22Rv1 (cell line): ENCODE measurements at regions not wholly inside any gene's neighbourhood (a gene's known extent, or its start where the extent isn't known, plus 50 kb on each side); places are given as distances from the start of the nearest gene placed in this dataset.

Source experiments
- H3K27ac ChIP-seq: fragments of 450-650 bp; 2 replicates; pipeline ENCODE4 v1.5.1; 2017
- ZFX ChIP-seq: fragments of 450-650 bp; IDR thresholded peaks from 2 replicates; pipeline ENCODE4 v1.6.1; 2017; ENCODE audit warnings: antibody characterized with exemption, borderline replicate concordance
- TF ChIP-seq, protein P1 (sequence below): fragments of 450-650 bp; IDR thresholded peaks from 2 replicates; pipeline ENCODE4 v1.5.1; 2017; ENCODE audit warnings: mild to moderate bottlenecking

DNA sequence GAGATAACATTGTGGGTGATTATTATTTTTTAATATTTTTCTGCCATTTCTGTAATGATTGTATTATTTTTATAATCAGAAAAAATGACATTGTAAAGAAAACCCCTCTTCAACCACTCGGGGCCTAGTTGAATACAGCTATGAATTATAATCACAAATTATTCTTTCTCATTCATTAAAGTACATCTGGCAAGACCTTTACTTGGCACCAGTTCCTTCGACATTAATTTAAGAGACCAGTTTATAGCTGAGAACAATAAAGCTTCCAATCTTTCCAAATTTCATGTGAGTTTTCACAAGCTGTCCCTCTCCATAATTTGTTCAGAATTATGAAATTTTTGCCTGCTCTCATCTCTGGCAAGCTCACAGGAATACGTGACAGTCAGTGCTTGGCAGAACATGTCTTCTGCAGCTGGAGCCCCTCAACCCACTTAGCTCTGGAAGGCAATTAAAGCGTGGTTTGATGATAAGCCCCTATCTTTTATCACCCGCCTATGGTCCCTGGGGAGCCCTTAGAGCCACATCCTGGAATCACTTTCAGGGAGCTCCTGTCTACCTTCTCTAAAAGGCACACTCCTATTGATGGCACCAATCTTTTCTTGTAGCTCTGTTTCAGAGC is 201.8 kb upstream of the PRNP start:
- no peak overlapping the region for H3K27ac ChIP-seq
- no peak for TF ChIP-seq ZFX
- TF ChIP-seq, protein P1, sequence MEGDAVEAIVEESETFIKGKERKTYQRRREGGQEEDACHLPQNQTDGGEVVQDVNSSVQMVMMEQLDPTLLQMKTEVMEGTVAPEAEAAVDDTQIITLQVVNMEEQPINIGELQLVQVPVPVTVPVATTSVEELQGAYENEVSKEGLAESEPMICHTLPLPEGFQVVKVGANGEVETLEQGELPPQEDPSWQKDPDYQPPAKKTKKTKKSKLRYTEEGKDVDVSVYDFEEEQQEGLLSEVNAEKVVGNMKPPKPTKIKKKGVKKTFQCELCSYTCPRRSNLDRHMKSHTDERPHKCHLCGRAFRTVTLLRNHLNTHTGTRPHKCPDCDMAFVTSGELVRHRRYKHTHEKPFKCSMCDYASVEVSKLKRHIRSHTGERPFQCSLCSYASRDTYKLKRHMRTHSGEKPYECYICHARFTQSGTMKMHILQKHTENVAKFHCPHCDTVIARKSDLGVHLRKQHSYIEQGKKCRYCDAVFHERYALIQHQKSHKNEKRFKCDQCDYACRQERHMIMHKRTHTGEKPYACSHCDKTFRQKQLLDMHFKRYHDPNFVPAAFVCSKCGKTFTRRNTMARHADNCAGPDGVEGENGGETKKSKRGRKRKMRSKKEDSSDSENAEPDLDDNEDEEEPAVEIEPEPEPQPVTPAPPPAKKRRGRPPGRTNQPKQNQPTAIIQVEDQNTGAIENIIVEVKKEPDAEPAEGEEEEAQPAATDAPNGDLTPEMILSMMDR, result no peak

DNA sequence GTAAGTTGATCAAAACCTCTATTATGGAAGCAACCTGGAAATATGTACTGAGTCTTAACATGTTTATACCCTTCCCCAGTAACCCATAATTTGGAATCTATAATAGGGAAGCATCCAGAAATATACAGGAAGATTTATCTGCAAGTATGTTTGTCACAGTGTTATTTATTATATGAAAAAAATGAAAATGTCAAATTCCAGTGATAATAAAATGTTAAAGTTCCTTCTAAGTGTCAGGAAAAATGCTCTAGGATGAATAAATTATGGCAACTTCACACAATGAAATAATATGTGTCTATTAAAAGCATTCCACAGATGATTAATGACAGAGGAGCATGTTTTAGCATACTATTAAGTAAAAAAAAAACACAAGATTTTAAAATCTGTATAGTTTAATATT is 202.3 kb upstream of the PRNP start:
- H3K27ac ChIP-seq, result no peak overlapping the region
- TF ChIP-seq ZFX, result no peak
- TF ChIP-seq, protein P1, result no peak

DNA sequence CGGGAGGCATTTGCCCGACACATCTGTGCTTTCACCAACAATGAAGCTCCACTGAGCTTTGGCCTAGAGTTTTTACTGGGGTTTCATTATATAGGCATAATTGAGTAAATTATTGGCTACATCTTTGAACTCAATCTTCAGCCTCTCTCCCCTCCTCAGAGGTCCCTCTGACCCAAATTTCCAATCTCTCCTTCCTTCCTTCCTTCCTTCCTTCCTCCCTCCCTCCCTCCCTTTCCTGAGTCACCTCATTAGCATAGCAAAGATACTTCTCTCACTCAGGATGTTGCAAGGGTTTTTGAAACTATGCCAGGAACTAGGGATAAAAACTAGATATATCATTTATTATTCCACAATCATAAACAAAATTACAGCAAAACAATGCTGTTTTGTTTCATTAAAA is 202.8 kb upstream of the PRNP start:
- H3K27ac ChIP-seq, result no peak overlapping the region
- no peak for TF ChIP-seq ZFX
- TF ChIP-seq, protein P1, result no peak

DNA sequence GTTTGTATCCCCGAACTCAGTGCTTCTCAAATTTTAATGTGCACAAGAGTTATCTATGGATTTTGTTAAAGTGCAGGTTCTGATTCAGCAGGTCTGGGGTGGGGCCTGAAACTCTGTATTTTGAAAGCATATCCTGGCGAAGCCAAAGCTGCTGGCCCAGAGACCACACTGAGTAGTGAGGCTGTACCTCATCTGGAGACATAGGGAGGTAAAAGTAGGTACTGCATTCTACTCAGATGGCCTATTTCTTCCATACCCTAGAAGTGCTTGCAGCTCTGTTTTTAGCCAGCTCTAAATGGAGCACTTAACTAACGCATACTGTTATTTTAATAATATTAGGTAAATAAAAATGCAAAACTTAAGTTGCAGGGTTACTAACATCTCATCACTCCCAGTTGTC is 206.2 kb upstream of the PRNP start:
- TF ChIP-seq, protein P1, result no peak
- no peak for TF ChIP-seq ZFX
- H3K27ac ChIP-seq, result no peak overlapping the region

DNA sequence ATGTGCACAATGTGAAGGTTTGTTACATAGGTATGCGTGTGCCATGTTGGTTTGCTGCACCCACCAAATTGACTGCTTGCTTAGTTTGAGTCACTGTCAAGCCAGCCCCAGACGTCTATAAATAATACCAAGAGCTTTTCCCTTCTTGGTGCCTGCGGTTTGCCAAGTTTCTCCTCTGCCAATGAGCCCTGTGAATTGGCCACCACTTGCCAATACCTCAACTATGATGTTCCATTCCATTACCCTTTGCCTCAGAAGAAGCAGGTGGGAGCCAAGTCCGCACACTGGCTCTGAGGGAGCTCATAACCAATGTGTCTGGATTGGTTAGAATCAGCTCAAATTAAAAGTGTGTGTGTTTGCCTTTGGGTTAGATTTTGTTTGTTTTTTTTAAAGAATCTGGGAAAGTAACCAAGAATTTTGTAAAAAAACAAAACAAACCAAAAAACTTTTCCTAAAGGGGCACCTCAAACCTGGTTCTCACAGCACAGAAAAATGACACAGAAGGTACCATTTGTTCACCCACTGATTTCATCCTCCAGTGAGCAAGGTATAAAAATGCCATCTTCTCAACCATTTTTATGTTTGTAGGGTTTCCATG is 209.3 kb upstream of the PRNP start:
- H3K27ac ChIP-seq, result no peak overlapping the region
- TF ChIP-seq ZFX, result no peak
- TF ChIP-seq, protein P1, result no peak

DNA sequence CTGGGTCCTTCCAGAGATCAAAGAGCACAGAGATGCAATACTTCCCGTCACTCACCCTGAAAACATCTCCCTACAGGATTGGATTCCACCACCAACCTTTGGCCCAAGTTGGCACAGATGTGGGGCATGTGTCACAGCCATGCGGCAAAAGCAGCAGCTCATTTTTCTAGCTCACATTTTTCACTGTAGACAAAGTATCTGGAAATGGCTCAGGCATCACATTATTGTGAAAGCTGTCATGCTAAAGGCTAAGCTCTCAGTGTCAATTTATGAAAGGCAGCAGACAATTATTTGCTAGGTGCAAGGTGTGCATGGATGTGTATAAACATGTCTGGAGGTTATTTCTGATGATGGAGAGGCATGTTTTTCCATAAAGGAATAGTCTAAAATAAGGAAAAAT is 213.3 kb upstream of the PRNP start:
- no peak overlapping the region for H3K27ac ChIP-seq
- TF ChIP-seq, protein P1, result no peak
- no peak for TF ChIP-seq ZFX

DNA sequence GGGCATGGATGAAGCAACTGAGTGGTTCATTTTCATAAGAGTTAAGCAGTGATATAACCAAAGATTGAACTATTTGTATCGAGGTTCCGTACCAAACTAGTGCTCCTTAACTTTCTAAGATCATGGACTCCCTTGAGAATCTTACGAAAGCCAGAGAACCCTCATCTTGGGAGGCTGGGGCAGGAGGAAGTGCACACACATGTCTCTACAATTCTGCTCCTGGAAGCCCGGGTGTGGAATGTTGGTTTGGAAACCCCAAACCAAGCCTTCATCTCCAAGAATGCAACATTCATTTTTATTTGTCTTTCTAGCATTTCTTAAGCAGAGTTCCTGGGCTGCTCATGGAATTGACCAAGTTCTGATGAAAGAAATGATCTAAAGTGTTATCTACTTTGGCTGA is 215.0 kb upstream of the PRNP start:
- no peak overlapping the region for H3K27ac ChIP-seq

More for the DNA sequence above, 215.0 kb upstream of the PRNP start:
- TF ChIP-seq ZFX, result no peak
- TF ChIP-seq, protein P1, result no peak
